Activated CD8-positive, alpha-beta memory T cell treated with anti-CD3 and anti-CD28 coated beads, Interleukin-2, amount 50 U/mL, for 1 hour (primary cell): ENCODE measurements at regions not wholly inside any gene's neighbourhood (a gene's known extent, or its start where the extent isn't known, plus 50 kb on each side); places are given as distances from the start of the nearest gene placed in this dataset.

Source experiments
- DNase-seq: peaks from one replicate; pipeline ENCODE4 v3.0.0-alpha.2; 2020; ENCODE audit errors: extremely low read depth

- no peak for DNase-seq
These were observed 52.2 kb upstream of the SLC6A11 start for GRCh38 chr3:10763817-10764258.

GRCh38 chr3:10764259-10765051 is 51.6 kb upstream of the SLC6A11 start:
- no peak for DNase-seq

GRCh38 chr3:10766049-10766705 is 49.9 kb upstream of the SLC6A11 start:
- DNase-seq = no peak
